GM19328 (cell line): ENCODE measurements at regions not wholly inside any gene's neighbourhood (a gene's known extent, or its start where the extent isn't known, plus 50 kb on each side); places are given as distances from the start of the nearest gene placed in this dataset.
"Not testable (repeated sequence)": the region's sequence is repeated elsewhere in the genome, so short reads cannot be mapped to it uniquely, and the experiment has no call there.

Source experiments
- ATAC-seq: cut with Tn5 transposase; IDR thresholded peaks from one replicate; pipeline ENCODE4 v1.9.1; 2021; ENCODE audit warnings: mild to moderate bottlenecking, moderate library complexity; ENCODE audit not compliant: unreplicated experiment

DNA sequence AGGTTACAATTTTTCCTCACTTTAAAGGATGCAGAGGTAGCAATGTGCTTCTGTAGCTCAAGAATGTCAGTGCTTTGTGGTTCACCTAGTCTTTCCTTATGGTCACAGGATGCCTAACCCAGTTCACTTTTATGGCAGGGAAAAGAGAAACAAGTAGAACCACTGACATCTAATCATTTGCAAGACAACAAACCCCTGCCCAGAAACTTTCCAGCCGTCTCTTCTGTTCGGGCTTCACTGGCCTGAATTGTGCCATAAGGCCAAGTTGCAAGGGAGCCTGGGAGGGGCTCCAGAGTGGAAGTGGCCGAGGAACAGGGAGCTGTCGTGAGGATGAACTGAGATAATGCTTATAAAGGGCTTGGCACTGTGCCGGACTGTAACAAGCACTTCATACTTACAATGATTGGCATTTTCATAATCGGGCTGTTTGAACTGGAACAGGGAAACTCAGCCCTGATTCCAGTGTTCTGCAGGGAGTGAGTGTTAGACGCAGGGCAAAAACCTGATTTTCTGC lies 212.6 kb downstream of the BCAS1 start:
- no peak for ATAC-seq

DNA sequence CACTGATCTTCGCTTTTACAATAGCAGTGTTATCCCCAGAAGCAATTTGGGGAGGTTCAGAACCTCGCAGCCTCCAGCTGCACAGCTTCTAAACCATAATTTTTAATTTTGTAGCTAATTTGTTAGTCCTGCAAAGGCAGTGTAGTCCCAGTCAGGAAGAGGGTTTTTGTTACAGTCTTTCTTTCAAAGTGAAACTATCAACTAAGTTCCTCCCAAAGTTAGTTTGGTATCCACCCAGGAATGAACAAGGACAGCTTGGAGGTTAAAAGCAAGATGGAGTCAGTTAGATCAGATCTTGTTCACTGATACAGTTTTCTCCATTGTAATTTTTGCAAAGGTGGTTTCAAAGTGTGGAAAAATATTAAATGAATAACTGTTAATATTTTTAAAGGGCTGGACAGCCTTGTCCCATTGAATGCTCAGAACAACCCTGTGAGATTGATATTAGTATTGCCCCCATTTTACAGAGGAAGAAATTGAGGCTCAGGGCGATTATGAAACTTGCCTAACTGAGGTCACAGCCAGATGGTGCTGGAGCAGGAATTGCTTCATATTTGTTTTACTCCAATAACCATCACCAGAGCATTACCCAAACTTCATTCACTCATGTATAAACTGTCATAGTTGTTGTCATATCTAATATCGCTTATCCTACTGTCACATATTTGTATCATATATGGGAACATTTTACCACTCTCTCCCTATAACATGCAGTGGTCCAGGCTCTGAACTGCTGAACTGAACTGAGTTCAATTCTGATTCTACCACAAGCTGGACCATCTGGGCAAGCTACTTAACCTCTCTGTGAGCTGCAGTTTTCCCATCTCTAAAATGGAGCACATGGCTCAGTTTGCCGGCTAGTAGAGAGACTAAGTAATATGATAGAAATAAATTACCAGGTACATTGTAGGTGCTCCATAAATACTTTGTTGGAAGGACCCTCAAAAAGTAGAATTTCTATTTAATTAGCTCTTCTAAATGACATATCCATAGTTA lies 213.8 kb downstream of the BCAS1 start:
- no peak for ATAC-seq

DNA sequence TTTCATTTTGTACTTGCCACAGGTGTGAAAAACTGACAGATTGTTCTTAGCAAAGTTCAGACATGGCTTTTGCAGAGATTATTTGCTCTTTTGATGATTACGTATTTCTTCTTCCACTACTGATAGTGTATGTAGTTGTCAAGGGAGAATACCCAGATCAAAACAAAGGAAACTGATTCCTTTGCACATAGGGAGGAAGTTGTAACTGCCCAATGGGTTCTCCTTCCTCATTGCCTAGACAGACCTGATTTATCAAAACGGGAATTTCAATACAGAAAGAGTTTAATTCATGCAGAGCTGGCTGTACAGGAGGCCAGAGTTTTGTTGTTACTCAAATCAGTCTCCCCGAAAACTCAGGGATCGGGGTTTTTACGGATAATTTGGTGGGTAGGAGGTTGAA lies 214.7 kb downstream of the BCAS1 start:
- ATAC-seq = no peak

DNA sequence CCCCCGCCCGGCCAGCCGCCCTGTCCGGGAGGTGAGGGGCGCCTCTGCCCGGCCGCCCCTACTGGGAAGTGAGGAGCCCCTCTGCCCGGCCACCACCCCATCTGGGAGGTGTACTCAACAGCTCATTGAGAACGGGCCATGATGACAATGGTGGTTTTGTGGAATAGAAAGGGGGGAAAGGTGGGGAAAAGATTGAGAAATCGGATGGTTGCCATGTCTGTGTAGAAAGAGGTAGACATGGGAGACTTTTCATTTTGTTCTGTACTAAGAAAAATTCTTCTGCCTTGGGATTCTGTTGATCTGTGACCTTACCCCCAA lies 215.8 kb downstream of the BCAS1 start:
- not testable (repeated sequence) for ATAC-seq

DNA sequence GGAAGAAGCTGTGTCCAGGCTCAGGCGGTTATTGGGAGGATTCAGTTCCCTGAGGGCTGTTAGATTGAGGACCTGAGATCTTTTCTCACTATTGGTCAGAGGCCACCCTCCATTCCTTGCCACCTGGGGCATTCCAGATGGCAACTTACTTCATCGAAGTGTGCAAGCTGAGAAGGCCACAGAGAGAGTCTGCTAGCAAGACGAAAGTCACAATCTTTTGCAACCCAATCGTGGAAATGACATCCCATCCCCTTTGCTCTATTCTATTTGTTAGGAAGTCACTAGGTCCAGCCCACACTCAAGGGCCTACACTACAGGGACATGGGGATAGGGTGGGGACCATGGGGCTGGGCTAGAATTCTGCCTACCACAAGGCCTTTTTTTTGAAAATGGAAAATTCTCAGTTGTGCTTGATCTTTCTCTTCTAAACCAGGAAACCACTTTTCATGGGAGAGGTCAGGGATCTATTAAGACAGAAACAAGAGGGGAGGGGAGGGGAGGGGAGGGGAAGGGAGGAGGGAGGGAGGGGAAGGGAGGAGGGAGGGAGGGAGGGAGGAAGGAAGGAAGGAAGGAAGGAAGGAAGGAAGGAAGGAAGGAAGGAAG lies 217.2 kb downstream of the BCAS1 start:
- ATAC-seq = no peak

DNA sequence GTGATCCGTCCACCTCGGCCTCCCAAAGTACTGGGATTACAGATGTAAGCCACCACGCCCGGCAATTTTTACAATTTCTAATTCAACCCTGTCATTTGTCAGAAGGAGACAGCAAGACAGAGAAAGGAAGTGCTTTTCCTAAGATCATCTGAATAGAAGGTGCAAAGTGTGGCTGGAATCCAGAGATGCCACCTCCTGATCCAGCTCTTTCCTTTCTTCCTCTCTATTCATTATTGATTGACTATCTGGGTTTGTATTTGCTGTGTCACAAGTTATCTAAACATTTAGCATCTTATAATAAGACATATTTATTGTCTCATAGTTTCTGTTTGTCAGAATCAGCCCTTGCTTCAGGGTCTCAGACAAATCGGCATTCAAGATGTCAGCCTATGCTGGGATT lies 217.7 kb downstream of the BCAS1 start:
- ATAC-seq = no peak

DNA sequence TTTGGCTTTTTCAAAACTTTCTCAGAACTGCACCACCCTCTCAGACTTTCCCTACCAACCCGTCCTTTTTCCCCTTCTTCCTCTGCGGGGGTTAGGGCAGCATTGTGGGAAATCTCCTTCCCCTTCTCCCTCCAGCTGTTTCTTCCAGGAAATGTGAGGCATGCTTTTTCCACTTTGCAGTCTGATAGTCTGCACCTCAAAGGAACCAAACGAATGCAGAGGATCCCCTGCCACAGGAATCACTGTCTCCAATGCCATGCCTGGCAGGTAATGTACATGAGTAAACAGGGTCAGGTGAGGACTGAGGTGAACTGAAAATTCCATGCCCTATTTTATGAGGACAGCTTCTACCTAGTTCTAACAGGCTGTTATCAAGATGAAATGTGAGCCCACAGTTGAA lies 218.4 kb downstream of the BCAS1 start:
- no peak for ATAC-seq

DNA sequence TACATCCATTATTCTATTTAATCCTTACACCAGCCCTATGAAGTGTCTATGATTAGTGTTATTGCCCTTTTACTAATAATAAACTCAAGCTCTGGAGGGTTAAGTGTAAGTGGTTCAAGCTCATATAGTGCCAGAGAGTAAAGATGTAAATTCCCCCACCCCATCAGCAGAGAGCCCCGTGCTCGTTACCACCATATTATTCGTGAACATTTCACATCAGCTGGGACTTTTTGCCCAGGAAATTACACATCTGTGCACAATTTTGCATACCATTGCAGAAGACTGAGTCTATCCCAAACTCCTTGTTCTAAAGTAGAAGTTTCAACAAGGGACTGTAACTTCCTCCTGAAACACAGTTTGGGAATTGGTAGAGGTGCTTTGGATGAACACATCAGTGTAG lies 220.1 kb downstream of the BCAS1 start:
- no peak for ATAC-seq

DNA sequence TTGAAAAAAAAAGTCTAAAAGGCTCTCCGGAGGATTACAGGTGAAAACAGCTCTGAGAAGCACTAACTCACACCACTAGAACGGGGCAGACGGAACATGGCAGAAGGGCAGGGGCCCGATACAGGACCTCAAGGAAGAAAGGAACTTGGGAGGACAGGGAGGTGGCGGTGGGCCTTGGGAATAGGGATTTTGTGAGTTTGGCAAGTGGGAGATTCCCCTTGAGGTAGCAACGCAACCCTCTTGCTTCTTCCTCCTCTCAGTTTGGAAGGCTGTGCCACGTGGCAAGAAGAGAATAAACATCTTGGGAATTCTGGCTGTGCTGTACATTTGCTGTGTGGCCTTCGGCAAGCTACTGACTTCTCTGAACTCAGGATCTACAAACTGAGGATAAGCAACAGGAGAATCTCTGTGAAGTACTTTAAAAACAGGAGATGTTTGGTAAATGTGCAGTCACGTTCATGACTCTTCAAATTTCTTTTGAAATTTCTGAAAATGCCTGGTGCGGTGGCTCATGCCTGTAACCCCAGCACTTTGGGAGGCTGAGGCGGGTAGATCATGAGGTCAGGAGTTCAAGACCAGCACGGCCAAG lies 220.8 kb downstream of the BCAS1 start:
- ATAC-seq = no peak

DNA sequence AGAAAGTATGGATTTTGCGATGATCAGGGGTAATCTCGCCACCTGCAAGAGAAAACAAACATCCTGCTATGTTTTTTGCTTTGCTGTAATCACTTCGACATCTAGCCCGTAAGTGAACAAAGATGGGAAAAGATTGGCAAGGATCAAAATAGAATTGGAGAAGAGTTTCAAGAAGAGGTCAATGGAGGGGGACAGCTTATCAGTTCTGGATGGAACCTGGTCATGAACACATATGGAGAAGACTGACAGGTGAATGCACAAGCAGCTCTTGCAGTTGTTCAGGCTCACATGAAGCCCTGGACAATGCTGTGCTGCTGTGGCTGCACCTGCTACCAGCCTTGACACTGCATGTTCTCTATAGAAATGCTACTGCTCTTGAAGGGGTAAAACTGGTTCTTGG lies 222.1 kb downstream of the BCAS1 start:
- no peak for ATAC-seq

DNA sequence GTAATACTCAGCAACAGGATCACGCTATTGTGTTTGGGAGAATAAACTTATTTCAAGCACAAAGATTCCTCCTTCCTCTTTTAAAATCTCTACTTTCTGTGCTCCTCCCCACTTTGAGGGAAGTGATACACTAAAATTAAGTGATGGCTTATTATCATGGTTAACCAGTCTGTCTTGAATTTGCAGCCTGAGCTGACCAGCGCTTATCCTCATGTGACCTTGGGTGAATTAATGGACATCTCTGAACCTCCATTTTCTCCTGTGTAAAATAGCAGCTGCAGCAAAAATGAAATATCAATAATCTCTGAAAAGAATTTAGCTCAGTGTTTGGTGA lies 222.6 kb downstream of the BCAS1 start:
- ATAC-seq = no peak

DNA sequence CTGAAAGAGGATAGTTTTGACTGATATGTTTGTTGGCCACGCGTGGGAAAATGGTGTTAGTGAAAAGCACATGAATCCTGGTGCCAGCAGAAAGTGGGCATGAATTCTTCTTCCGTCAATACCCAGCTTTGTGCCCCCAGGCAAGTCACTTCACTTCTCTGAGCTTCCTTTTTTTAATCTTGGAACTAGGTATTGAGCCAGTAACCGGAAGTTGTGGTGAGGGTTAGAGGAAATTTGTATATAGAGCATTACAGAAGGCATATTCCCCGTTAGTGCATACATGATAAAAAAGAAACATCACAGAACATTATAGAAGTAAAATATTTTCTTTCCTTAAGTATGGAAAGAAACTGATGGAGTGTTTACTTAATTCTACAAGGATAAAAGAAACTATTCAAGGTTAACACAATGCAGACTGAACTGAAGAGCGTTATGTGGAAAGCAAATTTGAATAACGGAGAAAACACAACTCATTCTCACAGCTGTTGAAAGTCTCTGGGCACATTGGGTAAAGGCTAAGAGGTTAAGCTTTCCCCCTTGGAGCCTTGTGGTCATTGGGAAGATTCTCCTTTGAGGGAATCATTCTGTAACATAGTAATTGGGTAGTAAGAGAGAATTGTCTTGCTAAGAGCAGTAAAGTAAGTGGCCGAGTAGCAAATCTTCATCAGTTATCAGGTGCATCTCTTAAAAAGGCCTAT lies 223.1 kb downstream of the BCAS1 start:
- ATAC-seq = no peak

DNA sequence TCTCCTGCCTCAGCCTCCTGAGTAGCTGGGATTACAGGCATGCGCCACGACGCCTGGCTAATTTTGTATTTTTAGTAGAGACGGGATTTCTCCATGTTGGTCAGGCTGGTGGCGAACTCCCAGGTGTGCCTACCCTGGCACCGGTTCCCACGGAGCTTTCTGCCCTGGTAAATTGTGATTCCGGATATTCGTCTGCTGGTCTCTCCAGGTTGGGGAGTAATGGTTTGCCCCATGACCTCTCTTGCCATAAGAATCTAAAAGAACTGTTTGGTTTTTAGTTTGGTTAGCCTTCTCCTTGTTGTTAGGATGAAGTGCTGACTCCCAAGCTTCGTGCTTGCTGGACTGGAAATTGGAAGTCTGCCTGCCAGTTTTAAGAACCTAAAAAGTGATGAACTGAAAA lies 223.8 kb downstream of the BCAS1 start:
- no peak for ATAC-seq

DNA sequence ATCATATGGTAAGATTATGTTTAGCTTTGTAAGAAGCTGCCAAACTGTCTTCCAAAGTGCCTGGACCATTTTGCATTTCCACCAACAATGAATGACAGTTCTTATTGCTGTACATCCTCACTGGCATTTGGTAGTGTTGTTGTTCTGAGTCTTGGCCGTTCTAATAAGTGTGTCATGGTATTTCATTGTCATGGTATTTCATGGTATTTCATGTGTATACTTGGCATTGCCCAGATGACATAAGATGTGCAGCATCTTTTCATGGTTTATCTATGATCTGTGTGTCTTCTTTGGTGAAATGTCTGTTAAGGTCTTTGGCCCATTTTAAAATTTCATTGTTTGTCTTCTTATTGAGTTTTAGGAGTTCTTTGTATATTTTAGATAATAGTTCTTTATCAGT lies 224.4 kb downstream of the BCAS1 start:
- no peak for ATAC-seq

DNA sequence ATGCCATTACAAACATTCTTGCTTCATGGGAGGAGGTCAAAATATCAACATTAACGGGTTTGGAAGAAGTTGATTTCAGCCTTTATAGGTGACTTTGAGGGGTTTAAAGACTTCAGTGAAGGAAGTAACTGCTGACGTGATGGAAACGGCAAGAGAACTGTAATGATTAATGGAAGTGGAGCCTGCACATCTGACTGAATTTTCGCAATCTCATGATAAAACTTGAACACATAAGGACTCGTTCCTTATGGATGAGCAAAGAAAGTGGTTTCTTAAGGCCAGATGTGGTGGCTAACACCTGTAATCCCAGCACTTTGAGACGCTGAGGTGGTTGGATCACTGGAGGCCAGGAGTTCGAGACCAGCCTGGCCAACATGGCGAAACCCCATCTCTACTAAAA lies 226.1 kb downstream of the BCAS1 start:
- ATAC-seq = no peak

DNA sequence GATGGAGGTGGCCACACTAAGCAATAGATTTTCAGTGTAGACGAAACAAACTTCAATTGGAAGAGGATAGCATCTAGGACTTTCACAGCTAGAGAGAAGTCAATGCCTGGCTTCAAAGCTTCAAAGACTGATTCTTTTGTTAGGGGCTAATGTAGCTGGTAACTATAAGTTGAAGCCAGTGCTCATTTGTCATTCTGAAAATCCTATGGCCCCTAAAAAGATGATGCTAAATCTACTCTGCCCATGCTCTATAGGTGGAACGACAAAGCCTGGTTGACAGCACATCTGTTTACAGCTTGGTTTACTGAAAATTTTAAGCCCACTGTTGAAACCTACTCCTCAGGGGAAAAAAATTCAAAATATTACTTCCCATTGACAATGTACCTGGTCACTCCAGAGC lies 226.7 kb downstream of the BCAS1 start:
- no peak for ATAC-seq

DNA sequence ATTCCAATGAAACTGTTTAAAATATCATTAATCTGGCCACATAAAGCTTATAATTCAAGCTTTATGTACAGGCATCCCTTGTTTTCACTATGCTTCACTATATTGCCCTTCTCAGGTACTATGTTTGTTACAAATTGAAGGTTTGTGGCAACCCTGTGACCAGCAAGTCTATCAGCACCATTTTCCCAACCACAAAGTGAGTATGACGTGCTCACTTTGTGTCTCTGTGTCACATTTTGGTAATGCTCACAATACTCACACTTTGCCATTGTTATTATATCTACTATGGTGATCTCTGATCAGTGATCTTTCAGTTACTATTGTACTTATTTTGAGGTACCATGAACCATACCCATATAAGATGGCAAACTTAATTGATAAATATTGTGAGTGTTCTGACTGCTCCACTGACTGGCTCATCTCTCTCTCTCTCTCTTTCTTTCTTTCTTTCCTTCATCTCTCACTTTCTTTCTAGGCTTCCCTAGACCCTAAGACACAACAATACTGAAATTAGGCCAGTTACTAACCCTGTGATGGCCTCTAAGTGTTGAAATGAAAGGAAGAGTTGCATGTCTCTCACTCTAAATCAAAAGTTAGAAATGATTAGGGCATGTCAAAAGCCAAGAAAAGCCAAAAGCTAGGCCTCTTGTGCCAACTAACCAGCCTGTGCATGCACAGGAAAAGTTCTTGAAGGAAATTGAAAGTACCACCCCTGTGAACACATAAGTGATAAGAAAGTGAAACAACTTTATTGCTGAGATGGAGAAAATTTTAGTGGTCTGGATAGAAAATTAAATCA lies 227.9 kb downstream of the BCAS1 start:
- ATAC-seq = no peak

DNA sequence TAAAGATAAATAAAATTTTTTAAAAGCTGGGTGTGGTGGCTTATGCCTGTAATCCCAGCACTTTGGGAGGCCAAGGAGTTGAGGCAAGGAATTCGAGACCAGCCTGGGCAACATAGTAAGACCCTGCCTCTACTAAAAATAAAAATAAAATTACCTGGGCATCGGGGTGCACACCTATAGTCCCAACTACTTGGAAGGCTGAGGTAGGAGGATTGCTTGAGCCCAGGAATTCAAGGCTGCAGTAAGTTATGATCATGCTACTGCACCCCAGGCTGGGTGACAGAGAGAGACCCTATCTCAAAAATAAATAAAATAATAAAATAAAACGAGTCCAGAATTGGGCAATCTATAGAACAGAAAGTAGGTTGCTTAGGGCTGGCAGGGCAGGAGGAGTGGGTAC lies 228.7 kb downstream of the BCAS1 start:
- ATAC-seq = no peak

DNA sequence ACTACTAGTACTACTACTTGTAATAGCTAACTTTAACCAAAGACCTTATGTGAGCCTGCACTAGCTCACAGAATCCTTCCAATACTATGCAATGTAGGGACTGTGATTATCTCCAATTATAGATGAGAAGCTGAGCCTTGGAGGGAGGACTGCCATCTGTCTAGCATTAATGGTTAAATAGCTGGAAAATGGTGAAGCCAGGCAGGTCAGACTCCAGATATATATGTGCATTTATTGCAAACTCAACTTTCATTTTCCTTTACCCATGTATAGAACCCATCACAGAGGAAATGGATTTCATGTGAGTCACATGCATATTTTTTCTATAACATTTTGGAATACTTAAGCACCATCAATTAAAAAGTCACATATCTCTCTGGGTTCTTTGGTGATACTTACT lies 229.9 kb downstream of the BCAS1 start:
- ATAC-seq = no peak

DNA sequence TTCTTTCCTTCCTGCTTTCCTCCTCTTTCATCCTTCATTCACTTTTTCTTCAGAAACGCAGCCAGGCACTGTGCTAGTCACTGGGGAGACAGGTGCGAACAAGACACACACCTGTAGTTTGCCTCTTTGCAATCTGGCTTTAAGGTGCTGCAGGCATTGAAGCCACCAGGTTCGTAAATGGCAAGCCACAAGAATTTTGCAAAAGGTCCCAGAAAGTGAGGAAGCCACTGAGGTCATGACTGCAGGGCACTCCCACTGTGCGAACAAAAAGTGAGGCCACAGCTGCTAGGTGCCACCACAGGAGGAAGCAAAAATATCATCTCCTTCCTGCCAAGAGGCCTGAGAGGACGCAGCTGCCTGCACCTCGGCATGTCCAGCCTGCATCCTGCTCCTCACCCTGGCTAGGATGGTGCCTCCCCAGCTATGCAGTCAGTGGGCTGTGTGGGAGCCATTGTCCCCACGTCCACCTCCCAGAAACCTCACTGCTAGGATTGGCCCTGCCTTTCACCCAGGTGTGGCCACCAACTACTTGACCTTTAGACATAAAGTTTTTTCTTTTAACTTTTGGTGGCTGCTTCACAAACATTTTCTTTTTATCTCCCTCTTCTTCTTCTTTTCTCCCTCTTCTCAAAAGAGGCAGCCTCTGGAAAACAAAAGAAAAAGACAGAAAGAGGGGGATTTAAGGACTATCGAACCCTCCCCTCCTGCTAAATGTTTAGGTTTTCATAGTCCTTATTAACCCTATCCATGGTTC lies 230.8 kb downstream of the BCAS1 start:
- ATAC-seq = no peak
